Transverse colon (tissue), 4 donors: ENCODE measurements at regions not wholly inside any gene's neighbourhood (a gene's known extent, or its start where the extent isn't known, plus 50 kb on each side); places are given as distances from the start of the nearest gene placed in this dataset.

ENCODE experiments used
- EP300 ChIP-seq: sonication (generic); formaldehyde crosslinking; IDR thresholded peaks from one replicate; pipeline ENCODE4 v1.6.1; 2017; ENCODE audit warnings: antibody characterized with exemption, low read depth
- POLR2A ChIP-seq: fragments of 450-650 bp; IDR thresholded peaks from one replicate; pipeline ENCODE4 v1.6.1; 2016; ENCODE audit warnings: antibody characterized with exemption, mild to moderate bottlenecking, moderate library complexity
- POLR2AphosphoS5 ChIP-seq, 3 donors: sonication (generic); formaldehyde crosslinking; IDR thresholded peaks; one replicate each; pipeline ENCODE4 v1.6.1; 2016; ENCODE audit warnings: antibody characterized with exemption in 3 of 3
- TF ChIP-seq, protein P1 (sequence below), 5 experiments: fragments of 200-600 bp in 3 of 5; fragments of 450-650 bp in 2 of 5; sonication (generic) in 3 of 5; IDR thresholded peaks; 1 replicate in 2 of 5; 2 replicates in 3 of 5; pipeline ENCODE4 v1.5.1; 2016 to 2017; ENCODE audit warnings: antibody characterized with exemption in 5 of 5, inconsistent platforms in 3 of 5, mild to moderate bottlenecking in 2 of 5, moderate library complexity in 1 of 5

DNA sequence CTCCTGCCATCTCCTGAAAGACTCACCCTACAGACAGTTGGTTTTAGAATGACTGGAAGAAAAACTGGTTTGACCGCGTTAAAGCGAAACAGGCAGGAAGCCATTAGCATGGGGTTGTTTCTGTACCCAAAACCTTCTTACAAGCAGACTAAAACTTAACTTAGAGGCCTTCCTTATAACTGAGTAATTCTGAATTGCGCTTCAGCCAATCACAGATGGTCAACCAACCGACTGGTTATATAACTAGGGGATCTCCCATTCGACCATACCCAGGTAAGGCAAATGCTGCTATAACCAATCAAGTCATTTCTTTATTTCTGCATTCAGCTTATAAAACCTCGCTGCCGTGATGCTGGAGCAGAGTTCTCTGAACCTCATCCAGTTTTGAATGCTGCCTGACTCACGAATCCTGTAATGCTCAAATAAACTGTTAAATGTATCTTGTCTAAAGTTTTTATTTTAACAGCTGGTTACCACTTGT lies 87.8 kb upstream of the DRD2 start:
- TF ChIP-seq, protein P1, sequence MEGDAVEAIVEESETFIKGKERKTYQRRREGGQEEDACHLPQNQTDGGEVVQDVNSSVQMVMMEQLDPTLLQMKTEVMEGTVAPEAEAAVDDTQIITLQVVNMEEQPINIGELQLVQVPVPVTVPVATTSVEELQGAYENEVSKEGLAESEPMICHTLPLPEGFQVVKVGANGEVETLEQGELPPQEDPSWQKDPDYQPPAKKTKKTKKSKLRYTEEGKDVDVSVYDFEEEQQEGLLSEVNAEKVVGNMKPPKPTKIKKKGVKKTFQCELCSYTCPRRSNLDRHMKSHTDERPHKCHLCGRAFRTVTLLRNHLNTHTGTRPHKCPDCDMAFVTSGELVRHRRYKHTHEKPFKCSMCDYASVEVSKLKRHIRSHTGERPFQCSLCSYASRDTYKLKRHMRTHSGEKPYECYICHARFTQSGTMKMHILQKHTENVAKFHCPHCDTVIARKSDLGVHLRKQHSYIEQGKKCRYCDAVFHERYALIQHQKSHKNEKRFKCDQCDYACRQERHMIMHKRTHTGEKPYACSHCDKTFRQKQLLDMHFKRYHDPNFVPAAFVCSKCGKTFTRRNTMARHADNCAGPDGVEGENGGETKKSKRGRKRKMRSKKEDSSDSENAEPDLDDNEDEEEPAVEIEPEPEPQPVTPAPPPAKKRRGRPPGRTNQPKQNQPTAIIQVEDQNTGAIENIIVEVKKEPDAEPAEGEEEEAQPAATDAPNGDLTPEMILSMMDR (IDR thresholded peaks at IDR 0.05): no peak
- TF ChIP-seq POLR2AphosphoS5 (IDR thresholded peaks at IDR 0.05): no peak
- TF ChIP-seq POLR2A: no peak
- TF ChIP-seq EP300: no peak
